Fibroblast of villous mesenchyme (primary cell): ENCODE measurements at regions not wholly inside any gene's neighbourhood (a gene's known extent, or its start where the extent isn't known, plus 50 kb on each side); places are given as distances from the start of the nearest gene placed in this dataset.

Source experiments
- DNase-seq: peaks from one replicate; pipeline ENCODE4 v3.0.0-alpha.2; 2010; ENCODE audit warnings: low read depth
- H3K4me3 ChIP-seq: 2 replicates; pipeline ENCODE4 v1.5.1; 2011; ENCODE audit warnings: low read depth, mild to moderate bottlenecking, low read length
- TF ChIP-seq, protein P1 (sequence below): IDR thresholded peaks from 2 replicates; pipeline ENCODE4 v1.5.1; 2012; ENCODE audit warnings: low read depth, mild to moderate bottlenecking, low read length; ENCODE audit not compliant: insufficient read depth

DNA sequence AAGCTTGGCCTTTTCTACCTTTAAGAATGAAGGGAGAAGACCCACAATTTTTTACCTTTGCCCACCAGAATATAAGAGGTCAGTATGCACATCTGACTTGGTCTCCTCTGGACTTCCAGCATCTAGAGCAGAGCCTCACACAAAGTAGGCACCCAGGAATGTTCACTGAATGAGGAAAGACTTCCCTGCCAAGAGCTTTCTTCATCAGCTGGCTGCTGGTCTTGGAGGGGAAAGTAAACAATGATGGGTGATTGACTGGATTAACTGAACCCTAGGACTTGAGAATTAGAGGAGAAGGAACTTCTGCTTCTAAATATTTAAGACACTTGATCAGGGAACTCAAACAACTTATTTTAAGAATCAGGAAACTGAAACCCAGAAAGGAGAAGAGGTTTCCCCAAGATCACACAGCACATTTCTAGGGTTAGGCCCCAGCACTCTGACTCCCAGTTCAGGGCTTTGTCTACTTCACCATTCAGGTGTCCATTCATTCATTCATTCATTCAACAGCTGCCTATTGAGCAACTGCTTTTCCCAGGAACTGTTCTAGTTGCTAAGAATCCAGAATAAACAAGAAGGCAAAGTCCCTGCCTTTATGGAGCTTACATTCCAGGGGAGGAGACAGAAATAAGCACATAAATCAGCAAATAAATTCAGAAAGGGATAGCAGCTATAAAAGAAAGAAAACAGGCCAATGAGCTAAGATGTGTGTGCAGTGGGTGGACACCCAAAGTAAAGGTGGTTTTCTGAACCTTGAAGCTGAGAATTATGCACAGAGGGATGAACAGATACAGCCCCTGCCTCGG is 216.9 kb upstream of the LRFN2 start:
- TF ChIP-seq, protein P1, sequence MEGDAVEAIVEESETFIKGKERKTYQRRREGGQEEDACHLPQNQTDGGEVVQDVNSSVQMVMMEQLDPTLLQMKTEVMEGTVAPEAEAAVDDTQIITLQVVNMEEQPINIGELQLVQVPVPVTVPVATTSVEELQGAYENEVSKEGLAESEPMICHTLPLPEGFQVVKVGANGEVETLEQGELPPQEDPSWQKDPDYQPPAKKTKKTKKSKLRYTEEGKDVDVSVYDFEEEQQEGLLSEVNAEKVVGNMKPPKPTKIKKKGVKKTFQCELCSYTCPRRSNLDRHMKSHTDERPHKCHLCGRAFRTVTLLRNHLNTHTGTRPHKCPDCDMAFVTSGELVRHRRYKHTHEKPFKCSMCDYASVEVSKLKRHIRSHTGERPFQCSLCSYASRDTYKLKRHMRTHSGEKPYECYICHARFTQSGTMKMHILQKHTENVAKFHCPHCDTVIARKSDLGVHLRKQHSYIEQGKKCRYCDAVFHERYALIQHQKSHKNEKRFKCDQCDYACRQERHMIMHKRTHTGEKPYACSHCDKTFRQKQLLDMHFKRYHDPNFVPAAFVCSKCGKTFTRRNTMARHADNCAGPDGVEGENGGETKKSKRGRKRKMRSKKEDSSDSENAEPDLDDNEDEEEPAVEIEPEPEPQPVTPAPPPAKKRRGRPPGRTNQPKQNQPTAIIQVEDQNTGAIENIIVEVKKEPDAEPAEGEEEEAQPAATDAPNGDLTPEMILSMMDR = no peak
- H3K4me3 ChIP-seq = no peak overlapping the region
- DNase-seq = no peak

DNA sequence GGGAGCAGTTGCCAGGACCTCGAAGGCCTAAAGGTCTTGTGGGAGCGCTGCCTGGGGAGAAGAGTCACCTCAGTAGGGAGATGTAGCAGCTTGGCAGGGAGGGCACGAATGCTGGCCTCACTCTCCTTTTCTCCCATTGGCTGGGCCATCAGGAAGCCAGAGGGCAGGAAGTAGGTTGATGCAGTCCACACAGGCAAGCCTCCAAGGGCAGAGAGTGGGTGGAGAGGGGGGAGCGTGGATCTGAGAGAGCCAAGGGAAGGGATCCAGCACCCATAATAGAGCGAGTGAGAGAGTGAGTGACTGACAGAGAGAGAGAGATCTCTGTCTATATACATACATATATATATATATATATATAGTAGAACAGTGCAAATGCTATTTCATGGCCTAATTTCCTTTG is 215.3 kb upstream of the LRFN2 start:
- H3K4me3 ChIP-seq = no peak overlapping the region
- DNase-seq = no peak
- TF ChIP-seq, protein P1 = no peak

DNA sequence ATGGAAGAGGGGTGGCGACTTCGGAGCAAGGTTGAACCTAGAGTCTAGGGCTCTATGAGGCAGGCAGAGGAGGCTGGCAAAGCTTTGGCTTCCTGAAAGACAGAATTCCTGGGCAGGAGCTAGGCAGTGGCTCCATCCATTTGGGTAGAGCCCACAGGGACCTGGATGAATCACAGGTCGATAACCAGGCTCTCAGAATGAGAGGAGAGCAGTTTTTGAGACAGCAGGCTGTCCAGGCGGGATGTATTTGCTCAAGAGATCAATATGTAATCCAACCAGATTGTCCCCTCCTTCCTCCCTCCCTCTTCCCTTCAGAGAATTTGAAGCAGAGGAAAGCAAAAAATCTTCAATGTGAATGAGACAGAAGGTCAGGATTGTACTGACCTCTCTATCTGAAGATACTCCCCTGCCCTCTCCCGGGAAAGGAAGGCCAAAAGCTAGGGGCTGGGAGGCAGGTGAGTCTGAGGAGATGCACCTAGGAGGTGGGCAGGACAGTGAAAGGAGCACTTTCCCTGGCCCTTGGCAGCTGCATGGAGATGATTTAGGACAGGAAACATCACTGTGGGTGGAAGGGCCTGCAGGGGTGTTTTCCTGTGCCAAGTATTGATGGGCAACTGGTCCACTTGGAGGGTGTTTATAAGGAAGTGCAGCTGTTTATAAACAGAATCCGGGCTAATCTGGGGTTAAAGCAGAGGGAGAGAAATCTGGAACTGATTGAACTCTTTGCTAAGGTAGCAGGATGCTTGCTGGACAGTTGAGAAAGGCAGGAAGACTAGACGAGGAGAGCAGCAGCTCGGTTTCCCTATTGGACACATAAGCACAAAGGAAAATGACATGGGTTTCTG is 212.4 kb upstream of the LRFN2 start:
- DNase-seq = no peak
- TF ChIP-seq, protein P1 = no peak
- H3K4me3 ChIP-seq = no peak overlapping the region

DNA sequence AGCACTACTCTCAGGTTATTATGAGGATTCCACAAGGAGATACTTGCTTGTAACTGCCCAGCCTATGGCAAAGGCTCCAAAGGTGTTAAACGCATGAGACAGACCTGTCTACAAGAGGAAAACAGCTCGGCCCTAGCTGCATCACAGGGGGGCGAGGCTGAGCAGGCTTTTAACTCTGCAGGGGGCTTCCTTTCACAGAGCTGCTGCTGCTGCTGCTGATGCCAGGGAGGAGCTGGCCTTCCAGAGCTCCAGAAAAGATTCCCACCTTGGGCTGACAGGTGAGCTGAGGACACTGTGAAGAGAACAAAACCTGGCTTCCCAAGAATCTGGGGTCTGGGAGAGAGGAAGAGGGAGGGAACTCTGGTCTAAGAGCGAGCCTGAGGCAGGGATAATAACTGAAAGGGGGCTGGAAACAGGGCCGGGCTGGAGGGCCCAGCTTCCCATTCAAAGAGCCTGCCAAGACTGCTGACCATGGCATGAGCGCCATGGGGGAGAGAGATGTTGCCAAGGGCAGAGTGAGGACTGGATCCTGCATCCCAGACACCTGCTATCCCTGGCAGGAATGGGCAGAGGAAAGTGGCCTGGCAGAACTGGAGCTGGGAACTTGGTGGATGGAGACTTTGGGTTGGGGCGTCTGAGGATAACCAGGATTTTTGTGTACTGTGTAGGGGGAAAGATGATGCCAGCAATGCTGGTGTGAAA is 211.1 kb upstream of the LRFN2 start:
- H3K4me3 ChIP-seq = no peak overlapping the region
- TF ChIP-seq, protein P1 = no peak
- DNase-seq = no peak

DNA sequence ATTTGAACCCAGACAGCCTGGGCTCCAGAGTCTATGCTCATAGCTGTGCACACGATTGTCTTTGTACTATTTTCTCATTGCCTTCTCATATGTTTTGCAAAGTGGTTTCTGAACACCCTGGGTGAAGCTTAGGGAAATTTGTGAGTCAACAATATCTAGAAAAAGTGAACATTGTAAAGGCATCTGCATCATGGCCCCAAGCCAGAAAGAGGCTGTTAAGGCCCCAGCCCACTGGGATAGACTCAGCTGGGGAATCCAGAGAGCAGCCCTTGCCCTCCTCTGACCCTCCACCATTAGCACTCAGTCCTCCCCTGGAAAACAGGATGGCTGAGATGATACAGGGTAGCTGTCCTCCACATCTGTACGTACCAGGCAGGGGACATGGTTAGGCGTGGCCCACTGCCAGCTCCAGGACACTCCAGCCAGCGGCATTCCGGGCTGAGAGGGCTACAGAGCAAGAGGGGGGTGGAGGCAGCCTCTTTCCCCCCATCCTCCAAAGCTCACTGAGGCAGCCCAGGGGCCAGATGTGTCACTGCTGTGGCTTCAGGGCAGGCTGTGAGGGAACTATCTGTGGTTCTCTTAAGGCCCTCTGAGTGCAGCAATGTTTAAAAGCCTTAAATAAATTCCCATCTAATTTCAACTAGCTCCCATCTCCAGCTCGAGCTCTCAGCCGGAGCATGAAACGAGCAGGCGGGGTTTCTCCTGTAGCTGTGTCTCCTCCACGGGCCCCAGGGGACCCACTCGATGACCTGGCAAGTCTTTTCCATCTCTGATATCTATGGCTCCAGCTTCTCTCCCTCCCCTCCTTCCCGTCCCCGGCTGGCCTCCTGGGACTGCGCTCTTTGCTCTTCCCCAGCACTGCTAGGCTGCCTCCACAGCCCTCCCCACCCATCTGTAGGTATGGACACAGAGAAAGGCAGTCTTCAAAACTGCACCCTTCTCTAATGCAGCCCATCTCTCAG is 209.4 kb upstream of the LRFN2 start:
- no peak overlapping the region for H3K4me3 ChIP-seq
- TF ChIP-seq, protein P1 = no peak
- no peak for DNase-seq

DNA sequence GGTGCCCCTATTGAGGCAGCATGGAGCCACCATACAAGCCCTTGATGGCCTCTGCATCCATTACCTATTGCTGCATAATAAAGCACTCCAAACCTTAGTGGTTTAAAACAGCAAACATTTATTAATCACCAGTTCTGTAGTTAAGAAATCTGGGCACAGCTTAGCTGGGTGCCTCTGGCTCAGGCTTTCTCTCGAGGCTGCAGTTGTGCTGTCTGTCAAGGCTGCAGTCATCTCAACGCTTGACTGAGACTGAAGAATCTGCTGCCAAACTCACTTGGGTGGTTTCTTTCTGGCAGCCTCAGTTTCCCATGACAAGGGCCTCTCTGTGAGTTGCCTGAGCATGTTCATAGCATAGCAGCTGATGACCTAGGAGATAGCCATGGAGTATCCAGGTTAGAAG is 207.4 kb upstream of the LRFN2 start:
- no peak for DNase-seq
- TF ChIP-seq, protein P1 = no peak
- H3K4me3 ChIP-seq = no peak overlapping the region
